ENCODE measurements at regions not wholly inside any gene's neighbourhood (a gene's known extent, or its start where the extent isn't known, plus 50 kb on each side); places are given as distances from the start of the nearest gene placed in this dataset.

- Histone ChIP-seq H3K27me3 (replicated peaks; ENCODE audit: control insufficient read depth, insufficient read depth, low read length) (peaks cover 47% of the 10 kb centered on the region), H3K4me3 (ENCODE audit: low read length) (no peak overlapping the region), H3K9ac (ENCODE audit: low read length) (no peak overlapping the region), H3K4me1 (ENCODE audit: control insufficient read depth, insufficient read depth, low read length) (no peaks in the 10 kb centered on the region), H3K36me3 (ENCODE audit: control insufficient read depth, insufficient read depth, low read length, severe bottlenecking) (no peaks in the 10 kb centered on the region), H3K9me3 (ENCODE audit: control insufficient read depth, low read length) (peaks cover 10% of the 10 kb centered on the region)
- no peak for DNase-seq (ENCODE audit: low read depth)
Observed at GRCh38 chrX:39630344-39630743, 467.4 kb downstream of the BCOR start.

GRCh38 chrX:39631276-39632229, 466.2 kb downstream of the BCOR start:
- no peak overlapping the region for H3K9ac ChIP-seq (ENCODE audit: low read length)
- DNase-seq (ENCODE audit: low read depth): no peak
- H3K4me1 ChIP-seq (ENCODE audit: control insufficient read depth, insufficient read depth, low read length): no peaks in the 10 kb centered on the region
- no peaks in the 10 kb centered on the region for H3K36me3 ChIP-seq (ENCODE audit: control insufficient read depth, insufficient read depth, low read length, severe bottlenecking)
- H3K4me3 ChIP-seq (ENCODE audit: low read length): no peak overlapping the region
- peaks cover 9% of the 10 kb centered on the region for H3K9me3 ChIP-seq (ENCODE audit: control insufficient read depth, low read length)
- H3K27me3 ChIP-seq (replicated peaks; ENCODE audit: control insufficient read depth, insufficient read depth, low read length): peaks cover 47% of the 10 kb centered on the region

DNA sequence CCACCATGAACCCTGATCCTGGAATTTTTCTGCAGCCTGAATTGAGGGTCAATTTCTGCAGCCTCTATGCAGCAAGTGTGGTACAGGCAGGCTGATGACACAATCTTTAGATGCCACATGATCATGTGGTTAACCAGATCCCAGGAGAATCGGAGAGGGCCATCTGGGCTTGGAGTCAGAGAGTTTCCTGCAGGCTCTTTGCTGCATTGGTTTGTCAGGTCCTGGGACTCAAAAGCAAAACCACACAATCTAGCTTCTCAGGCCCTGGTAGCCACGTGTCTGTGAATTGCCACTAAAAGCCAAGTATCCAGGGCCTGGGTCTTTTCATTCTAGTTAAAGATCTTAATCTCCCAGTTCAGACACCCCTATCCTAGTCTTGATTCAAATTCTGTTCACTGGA, 464.5 kb downstream of the BCOR start:
- H3K4me1 ChIP-seq (ENCODE audit: control insufficient read depth, insufficient read depth, low read length): no peaks in the 10 kb centered on the region
- no peaks in the 10 kb centered on the region for H3K36me3 ChIP-seq (ENCODE audit: control insufficient read depth, insufficient read depth, low read length, severe bottlenecking)
- H3K27me3 ChIP-seq (replicated peaks; ENCODE audit: control insufficient read depth, insufficient read depth, low read length): peaks cover 37% of the 10 kb centered on the region
- peak; percentile 17 for DNase-seq (ENCODE audit: low read depth)
- H3K9me3 ChIP-seq (ENCODE audit: control insufficient read depth, low read length): peaks cover 5% of the 10 kb centered on the region
- H3K4me3 ChIP-seq (ENCODE audit: low read length): no peak overlapping the region
- H3K9ac ChIP-seq (ENCODE audit: low read length): no peak overlapping the region

GRCh38 chrX:39636481-39636880, 461.3 kb downstream of the BCOR start:
- H3K9me3 ChIP-seq (ENCODE audit: control insufficient read depth, low read length): peaks cover 18% of the 10 kb centered on the region
- no peak overlapping the region for H3K9ac ChIP-seq (ENCODE audit: low read length)
- no peak overlapping the region for H3K4me3 ChIP-seq (ENCODE audit: low read length)
- peak; percentile 3 for DNase-seq (ENCODE audit: low read depth)
- H3K4me1 ChIP-seq (ENCODE audit: control insufficient read depth, insufficient read depth, low read length): no peaks in the 10 kb centered on the region
- no peaks in the 10 kb centered on the region for H3K36me3 ChIP-seq (ENCODE audit: control insufficient read depth, insufficient read depth, low read length, severe bottlenecking)
- H3K27me3 ChIP-seq (replicated peaks; ENCODE audit: control insufficient read depth, insufficient read depth, low read length): peaks cover 27% of the 10 kb centered on the region

- no peak overlapping the region for H3K9ac ChIP-seq (ENCODE audit: low read length)
- H3K4me1 ChIP-seq (ENCODE audit: control insufficient read depth, insufficient read depth, low read length): no peaks in the 10 kb centered on the region
- peaks cover 33% of the 10 kb centered on the region for H3K27me3 ChIP-seq (replicated peaks; ENCODE audit: control insufficient read depth, insufficient read depth, low read length)
- H3K4me3 ChIP-seq (ENCODE audit: low read length): no peak overlapping the region
- H3K36me3 ChIP-seq (ENCODE audit: control insufficient read depth, insufficient read depth, low read length, severe bottlenecking): no peaks in the 10 kb centered on the region
- peaks cover 17% of the 10 kb centered on the region for H3K9me3 ChIP-seq (ENCODE audit: control insufficient read depth, low read length)
- no peak for DNase-seq (ENCODE audit: low read depth)
Observed at GRCh38 chrX:39638526-39638925, 459.2 kb downstream of the BCOR start.

DNA sequence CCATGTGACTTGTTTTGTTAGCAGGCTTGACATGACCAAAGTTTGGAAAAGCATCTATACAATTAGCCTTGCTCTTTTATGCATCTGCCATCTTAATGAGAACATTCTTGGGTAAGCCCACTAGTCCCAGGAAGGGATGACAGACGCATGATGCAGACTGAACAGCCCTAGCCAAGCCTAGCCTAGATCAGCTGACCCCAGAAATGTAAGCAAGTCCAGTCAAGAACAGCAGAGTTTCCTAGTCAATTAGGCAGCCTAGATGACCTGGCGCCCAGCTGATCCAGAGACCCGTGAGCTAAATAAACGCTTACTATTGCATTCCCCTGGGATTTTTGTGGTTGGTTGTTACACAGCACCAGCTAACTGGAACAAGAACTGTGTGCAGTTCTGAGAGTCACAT, 457.9 kb downstream of the BCOR start:
- no peaks in the 10 kb centered on the region for H3K4me1 ChIP-seq (ENCODE audit: control insufficient read depth, insufficient read depth, low read length)

GRCh38 chrX:39640866-39641265, 456.9 kb downstream of the BCOR start:
- Histone ChIP-seq H3K36me3 (ENCODE audit: control insufficient read depth, insufficient read depth, low read length, severe bottlenecking) (no peaks in the 10 kb centered on the region), H3K27me3 (replicated peaks; ENCODE audit: control insufficient read depth, insufficient read depth, low read length) (peaks cover 35% of the 10 kb centered on the region), H3K4me1 (ENCODE audit: control insufficient read depth, insufficient read depth, low read length) (peaks cover 3% of the 10 kb centered on the region), H3K9me3 (ENCODE audit: control insufficient read depth, low read length) (peaks cover 18% of the 10 kb centered on the region), H3K9ac (ENCODE audit: low read length) (no peak overlapping the region), H3K4me3 (ENCODE audit: low read length) (no peak overlapping the region)
- DNase-seq (ENCODE audit: low read depth): no peak

More for the DNA sequence above, 457.9 kb downstream of the BCOR start:
- Histone ChIP-seq H3K27me3 (replicated peaks; ENCODE audit: control insufficient read depth, insufficient read depth, low read length) (peaks cover 35% of the 10 kb centered on the region), H3K9ac (ENCODE audit: low read length) (no peak overlapping the region), H3K9me3 (ENCODE audit: control insufficient read depth, low read length) (peaks cover 18% of the 10 kb centered on the region), H3K4me3 (ENCODE audit: low read length) (no peak overlapping the region), H3K36me3 (ENCODE audit: control insufficient read depth, insufficient read depth, low read length, severe bottlenecking) (no peaks in the 10 kb centered on the region)
- no peak for DNase-seq (ENCODE audit: low read depth)

GRCh38 chrX:39642071-39642470, 455.7 kb downstream of the BCOR start:
- Histone ChIP-seq H3K4me1 (ENCODE audit: control insufficient read depth, insufficient read depth, low read length) (peaks cover 4% of the 10 kb centered on the region), H3K9me3 (ENCODE audit: control insufficient read depth, low read length) (peaks cover 25% of the 10 kb centered on the region), H3K36me3 (ENCODE audit: control insufficient read depth, insufficient read depth, low read length, severe bottlenecking) (no peaks in the 10 kb centered on the region), H3K27me3 (replicated peaks; ENCODE audit: control insufficient read depth, insufficient read depth, low read length) (peaks cover 35% of the 10 kb centered on the region), H3K4me3 (ENCODE audit: low read length) (no peak overlapping the region), H3K9ac (ENCODE audit: low read length) (no peak overlapping the region)
- no peak for DNase-seq (ENCODE audit: low read depth)

DNA sequence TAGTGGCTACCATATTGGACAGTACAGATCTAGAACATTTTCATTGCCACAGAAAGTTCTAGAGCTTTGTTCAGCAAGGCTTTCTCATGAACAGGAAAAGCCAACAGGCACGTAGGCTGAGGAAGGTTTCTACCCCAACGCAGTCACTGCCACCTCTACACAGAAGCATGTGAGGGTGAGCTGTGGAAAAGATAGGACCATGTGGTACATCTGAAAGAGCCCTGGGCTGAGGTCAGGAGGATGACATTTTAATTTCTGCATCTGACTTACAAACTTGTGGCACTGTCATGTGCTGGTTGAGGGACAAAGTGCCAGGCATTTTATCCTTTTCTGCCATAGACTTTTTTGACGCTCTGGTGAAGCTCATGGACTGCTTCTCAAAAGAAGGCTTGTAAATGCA, 454.2 kb downstream of the BCOR start:
- DNase-seq (ENCODE audit: low read depth): no peak
- peaks cover 25% of the 10 kb centered on the region for H3K9me3 ChIP-seq (ENCODE audit: control insufficient read depth, low read length)
- no peak overlapping the region for H3K9ac ChIP-seq (ENCODE audit: low read length)
- peaks cover 39% of the 10 kb centered on the region for H3K27me3 ChIP-seq (replicated peaks; ENCODE audit: control insufficient read depth, insufficient read depth, low read length)
- H3K4me1 ChIP-seq (ENCODE audit: control insufficient read depth, insufficient read depth, low read length): peaks cover 4% of the 10 kb centered on the region
- no peaks in the 10 kb centered on the region for H3K36me3 ChIP-seq (ENCODE audit: control insufficient read depth, insufficient read depth, low read length, severe bottlenecking)
- H3K4me3 ChIP-seq (ENCODE audit: low read length): no peak overlapping the region

- Histone ChIP-seq H3K4me3 (ENCODE audit: low read length) (peak overlapping the region; percentile 54), H3K36me3 (ENCODE audit: control insufficient read depth, insufficient read depth, low read length, severe bottlenecking) (no peaks in the 10 kb centered on the region), H3K4me1 (ENCODE audit: control insufficient read depth, insufficient read depth, low read length) (peaks cover 4% of the 10 kb centered on the region), H3K9me3 (ENCODE audit: control insufficient read depth, low read length) (peaks cover 21% of the 10 kb centered on the region), H3K9ac (ENCODE audit: low read length) (no peak overlapping the region), H3K27me3 (replicated peaks; ENCODE audit: control insufficient read depth, insufficient read depth, low read length) (peaks cover 41% of the 10 kb centered on the region)
- DNase-seq (ENCODE audit: low read depth): peak; percentile 56
Observed at GRCh38 chrX:39645178-39645895, 452.4 kb downstream of the BCOR start.

GRCh38 chrX:39648548-39649254, 449.1 kb downstream of the BCOR start:
- no peak for DNase-seq (ENCODE audit: low read depth)
- H3K9me3 ChIP-seq (ENCODE audit: control insufficient read depth, low read length): peaks cover 7% of the 10 kb centered on the region
- no peak overlapping the region for H3K4me3 ChIP-seq (ENCODE audit: low read length)
- H3K4me1 ChIP-seq (ENCODE audit: control insufficient read depth, insufficient read depth, low read length): peaks cover 4% of the 10 kb centered on the region
- H3K9ac ChIP-seq (ENCODE audit: low read length): no peak overlapping the region
- peaks cover 36% of the 10 kb centered on the region for H3K27me3 ChIP-seq (replicated peaks; ENCODE audit: control insufficient read depth, insufficient read depth, low read length)
- H3K36me3 ChIP-seq (ENCODE audit: control insufficient read depth, insufficient read depth, low read length, severe bottlenecking): no peaks in the 10 kb centered on the region
